Activated CD8-positive, alpha-beta T cell treated with anti-CD3 and anti-CD28 coated beads for 36 hours (primary cell): ENCODE measurements at regions not wholly inside any gene's neighbourhood (a gene's known extent, or its start where the extent isn't known, plus 50 kb on each side); places are given as distances from the start of the nearest gene placed in this dataset.

ENCODE experiments used
- ATAC-seq: fragments of 200-7000 bp; cut with Tn5 transposase; one replicate; pipeline ENCODE4 v1.10.0; 2021; ENCODE audit warnings: mild to moderate bottlenecking, moderate library complexity
- CTCF ChIA-PET: fragments of 350-600 bp; sonication (Branson Sonifier 250); formaldehyde crosslinking; loops from one replicate; lab custom pipeline; 2021; ENCODE audit warnings: antibody characterized with exemption; lab: Charles Lee
- POLR2A ChIA-PET: fragments of 350-600 bp; sonication (Branson Sonifier 250); formaldehyde crosslinking; loops from one replicate; lab custom pipeline; 2021; ENCODE audit warnings: antibody characterized with exemption; lab: Charles Lee
- DNase-seq: peaks from one replicate; pipeline ENCODE4 v3.0.0-alpha.2; 2020
- H3K27ac Mint-ChIP-seq: one replicate; pipeline ENCODE4 v1.8.0; 2021; ENCODE audit warnings: mild to moderate bottlenecking, mixed read lengths
- H3K27me3 Mint-ChIP-seq: one replicate; pipeline ENCODE4 v1.8.0; 2021; ENCODE audit warnings: mixed read lengths
- H3K36me3 Mint-ChIP-seq: one replicate; pipeline ENCODE4 v1.8.0; 2021; ENCODE audit warnings: low read depth, mixed read lengths
- H3K4me1 Mint-ChIP-seq: one replicate; pipeline ENCODE4 v1.8.0; 2021; ENCODE audit warnings: low read depth, mixed read lengths
- H3K4me3 Mint-ChIP-seq: one replicate; pipeline ENCODE4 v1.8.0; 2021; ENCODE audit warnings: mild to moderate bottlenecking, moderate library complexity, mixed read lengths
- H3K9me3 Mint-ChIP-seq: one replicate; pipeline ENCODE4 v1.8.0; 2021; ENCODE audit warnings: mixed read lengths
- intact Hi-C: fragments of 100-400 bp; cut with micrococcal nuclease; formaldehyde crosslinking; loops from one replicate; pipeline ENCODE4 v1.10.0; 2022
- TF ChIP-seq, protein P1 (sequence below): fragments of 200-600 bp; IDR thresholded peaks from one replicate; pipeline ENCODE4 v1.8.0; 2022; ENCODE audit warnings: antibody characterized with exemption, mild to moderate bottlenecking

DNA sequence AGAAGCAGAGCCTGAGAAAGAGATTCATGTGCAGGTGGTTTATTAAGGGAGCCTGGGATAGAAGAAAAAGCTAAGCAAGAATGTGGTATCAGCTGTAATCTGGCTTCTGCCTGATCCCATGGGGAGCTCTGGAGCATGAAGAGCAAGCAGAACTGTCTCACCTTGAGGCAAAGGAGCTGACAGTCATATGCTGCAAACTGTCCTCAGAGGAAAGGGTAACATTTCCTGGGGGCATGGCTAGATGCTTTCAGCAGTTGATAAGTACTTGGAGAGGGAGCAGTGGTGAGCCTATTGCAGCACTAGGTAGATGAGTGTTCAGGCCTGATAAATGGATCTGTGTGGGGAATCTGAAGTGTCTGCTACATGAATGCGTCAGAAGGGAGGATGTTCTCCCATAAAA lies 621.5 kb upstream of the BTBD3 start:
- no peak for ATAC-seq
- peaks cover 3% of the 10 kb centered on the region for H3K9me3 Mint-ChIP-seq
- no peaks in the 10 kb centered on the region for H3K4me1 Mint-ChIP-seq
- no peak overlapping the region for H3K27ac Mint-ChIP-seq
- ChIA-PET POLR2A (no interaction called here), CTCF (no interaction called here)
- intact Hi-C loops, result no loop called here
- TF ChIP-seq, protein P1, sequence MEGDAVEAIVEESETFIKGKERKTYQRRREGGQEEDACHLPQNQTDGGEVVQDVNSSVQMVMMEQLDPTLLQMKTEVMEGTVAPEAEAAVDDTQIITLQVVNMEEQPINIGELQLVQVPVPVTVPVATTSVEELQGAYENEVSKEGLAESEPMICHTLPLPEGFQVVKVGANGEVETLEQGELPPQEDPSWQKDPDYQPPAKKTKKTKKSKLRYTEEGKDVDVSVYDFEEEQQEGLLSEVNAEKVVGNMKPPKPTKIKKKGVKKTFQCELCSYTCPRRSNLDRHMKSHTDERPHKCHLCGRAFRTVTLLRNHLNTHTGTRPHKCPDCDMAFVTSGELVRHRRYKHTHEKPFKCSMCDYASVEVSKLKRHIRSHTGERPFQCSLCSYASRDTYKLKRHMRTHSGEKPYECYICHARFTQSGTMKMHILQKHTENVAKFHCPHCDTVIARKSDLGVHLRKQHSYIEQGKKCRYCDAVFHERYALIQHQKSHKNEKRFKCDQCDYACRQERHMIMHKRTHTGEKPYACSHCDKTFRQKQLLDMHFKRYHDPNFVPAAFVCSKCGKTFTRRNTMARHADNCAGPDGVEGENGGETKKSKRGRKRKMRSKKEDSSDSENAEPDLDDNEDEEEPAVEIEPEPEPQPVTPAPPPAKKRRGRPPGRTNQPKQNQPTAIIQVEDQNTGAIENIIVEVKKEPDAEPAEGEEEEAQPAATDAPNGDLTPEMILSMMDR, result no peak
- H3K4me3 Mint-ChIP-seq, result no peak overlapping the region
- no peak for DNase-seq
- H3K36me3 Mint-ChIP-seq, result no peaks in the 10 kb centered on the region
- H3K27me3 Mint-ChIP-seq, result no peaks in the 10 kb centered on the region

DNA sequence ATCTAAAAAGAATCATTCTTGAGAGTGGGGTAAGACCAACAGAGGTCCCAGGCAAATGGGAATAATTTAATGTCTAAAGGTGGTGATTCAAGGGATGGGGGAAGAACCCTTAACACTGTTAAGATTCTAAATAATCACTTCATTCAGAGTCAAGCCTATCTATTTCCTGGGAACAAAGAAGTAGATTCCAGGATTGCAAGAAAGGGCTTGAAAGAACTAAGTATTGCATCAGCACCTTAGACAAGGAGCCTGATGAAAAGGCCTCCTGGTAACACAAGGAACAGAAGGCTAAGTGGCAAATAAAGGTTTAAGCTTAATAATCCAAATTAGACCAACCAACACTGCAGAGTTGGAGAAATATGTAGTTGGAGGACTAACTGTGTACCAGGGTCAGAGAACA lies 620.7 kb upstream of the BTBD3 start:
- no peak overlapping the region for H3K27ac Mint-ChIP-seq
- ATAC-seq, result no peak
- CTCF ChIA-PET, result no interaction called here
- TF ChIP-seq, protein P1, result no peak
- intact Hi-C loops, result no loop called here
- peaks cover 3% of the 10 kb centered on the region for H3K9me3 Mint-ChIP-seq
- no peaks in the 10 kb centered on the region for H3K4me1 Mint-ChIP-seq
- POLR2A ChIA-PET, result no interaction called here
- no peaks in the 10 kb centered on the region for H3K27me3 Mint-ChIP-seq
- no peaks in the 10 kb centered on the region for H3K36me3 Mint-ChIP-seq
- no peak overlapping the region for H3K4me3 Mint-ChIP-seq
- no peak for DNase-seq

DNA sequence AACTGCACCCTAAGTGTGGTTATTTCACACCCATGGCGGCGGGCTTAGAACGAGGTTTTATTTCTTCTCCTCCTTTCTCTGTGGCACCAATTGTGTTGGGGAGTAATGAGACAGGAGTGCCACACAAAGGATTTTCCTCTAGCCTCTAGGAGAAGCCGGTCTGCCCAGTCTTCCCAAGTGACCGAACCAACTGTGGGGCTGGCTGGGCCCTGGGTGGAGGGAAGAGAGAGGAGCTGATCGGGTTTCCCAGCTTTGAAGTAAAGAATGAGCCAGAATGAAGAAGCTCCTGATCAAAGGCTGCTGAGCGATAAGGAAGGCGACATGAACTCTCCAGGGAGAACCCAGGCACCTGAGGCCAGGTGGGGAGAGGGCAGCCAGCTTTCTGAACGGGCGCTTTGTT lies 616.0 kb upstream of the BTBD3 start:
- DNase-seq, result no peak
- H3K27me3 Mint-ChIP-seq, result no peaks in the 10 kb centered on the region
- H3K4me3 Mint-ChIP-seq, result no peak overlapping the region
- H3K9me3 Mint-ChIP-seq, result peaks cover 2% of the 10 kb centered on the region
- TF ChIP-seq, protein P1, result no peak
- no peaks in the 10 kb centered on the region for H3K4me1 Mint-ChIP-seq
- no peak for ATAC-seq
- H3K36me3 Mint-ChIP-seq, result no peaks in the 10 kb centered on the region
- POLR2A ChIA-PET, result no interaction called here
- intact Hi-C loops, result no loop called here
- H3K27ac Mint-ChIP-seq, result no peak overlapping the region
- CTCF ChIA-PET, result no interaction called here

DNA sequence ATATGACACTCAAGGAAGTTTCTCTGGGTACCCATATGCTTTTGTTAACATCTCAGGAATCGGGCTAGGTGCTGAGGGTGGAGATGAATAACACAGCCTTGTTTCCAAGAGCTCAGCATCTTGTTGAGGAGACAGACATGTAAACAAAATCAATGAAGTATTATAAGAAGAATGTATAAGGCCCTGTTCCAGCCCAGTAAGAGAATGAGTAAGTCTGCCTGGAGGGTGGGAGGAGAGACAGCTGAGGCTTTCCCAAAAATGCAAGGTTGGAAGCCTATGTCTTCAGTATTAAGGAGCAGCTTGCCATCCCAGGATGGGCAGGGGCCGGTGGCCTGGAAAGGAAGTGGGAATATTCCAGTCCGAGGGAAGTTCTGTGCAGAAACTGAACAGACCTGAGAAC lies 615.3 kb upstream of the BTBD3 start:
- no peaks in the 10 kb centered on the region for H3K27me3 Mint-ChIP-seq
- H3K27ac Mint-ChIP-seq, result no peak overlapping the region
- TF ChIP-seq, protein P1, result no peak
- no peaks in the 10 kb centered on the region for H3K4me1 Mint-ChIP-seq
- no peak overlapping the region for H3K4me3 Mint-ChIP-seq
- H3K36me3 Mint-ChIP-seq, result no peaks in the 10 kb centered on the region
- ATAC-seq (no peak), DNase-seq (no peak)
- H3K9me3 Mint-ChIP-seq, result peaks cover 2% of the 10 kb centered on the region
- ChIA-PET POLR2A (no interaction called here), CTCF (no interaction called here)
- intact Hi-C loops, result no loop called here

DNA sequence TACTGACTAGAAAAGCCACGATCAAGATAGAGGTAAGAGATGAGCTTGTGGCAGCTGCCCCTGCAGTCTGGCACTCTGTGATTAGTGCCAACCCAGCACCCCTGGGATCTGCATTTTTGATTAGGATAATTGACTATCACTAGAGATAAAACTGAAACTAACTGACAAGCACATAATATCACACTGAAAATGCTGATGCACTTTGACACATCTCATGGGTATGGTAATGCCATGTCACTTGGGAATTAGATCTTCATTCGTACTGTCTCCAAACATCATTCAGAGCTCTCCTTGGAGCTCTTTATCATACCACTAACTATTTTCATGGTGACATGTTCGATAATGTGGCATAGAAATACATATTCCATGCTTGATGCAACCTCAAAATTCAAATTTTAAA lies 612.9 kb upstream of the BTBD3 start:
- intact Hi-C loops, result no loop called here
- DNase-seq, result no peak
- Mint-ChIP-seq H3K27ac (no peak overlapping the region), H3K4me1 (no peaks in the 10 kb centered on the region), H3K36me3 (no peaks in the 10 kb centered on the region), H3K27me3 (no peaks in the 10 kb centered on the region), H3K9me3 (peaks cover 2% of the 10 kb centered on the region), H3K4me3 (no peak overlapping the region)
- TF ChIP-seq, protein P1, result no peak
- ChIA-PET POLR2A (no interaction called here), CTCF (no interaction called here)
- no peak for ATAC-seq
